ENCODE measurements at regions not wholly inside any gene's neighbourhood (a gene's known extent, or its start where the extent isn't known, plus 50 kb on each side); places are given as distances from the start of the nearest gene placed in this dataset.

GRCh38 chr5:67511911-67512310 is 315.3 kb upstream of the CD180 start:
- DNase-seq (ENCODE audit: low read depth) = no peak

- DNase-seq (ENCODE audit: low read depth) = no peak
Observed at GRCh38 chr5:67510204-67510603, 313.6 kb upstream of the CD180 start.

- DNase-seq (ENCODE audit: low read depth) = no peak
Observed at GRCh38 chr5:67509402-67510186, 313.0 kb upstream of the CD180 start.

GRCh38 chr5:67506241-67506640 is 309.6 kb upstream of the CD180 start:
- DNase-seq (ENCODE audit: low read depth) = no peak

GRCh38 chr5:67502951-67503350 is 306.4 kb upstream of the CD180 start:
- no peak for DNase-seq (ENCODE audit: low read depth)

GRCh38 chr5:67496051-67496450 is 299.5 kb upstream of the CD180 start:
- DNase-seq (ENCODE audit: low read depth) = no peak

- DNase-seq (ENCODE audit: low read depth) = no peak
Observed at GRCh38 chr5:67495072-67495471, 298.5 kb upstream of the CD180 start.

GRCh38 chr5:67494186-67494855 is 297.7 kb upstream of the CD180 start:
- DNase-seq (ENCODE audit: low read depth) = no peak

- DNase-seq (ENCODE audit: low read depth) = no peak
Observed at GRCh38 chr5:67493676-67494075, 297.1 kb upstream of the CD180 start.

- DNase-seq (ENCODE audit: low read depth) = no peak
Observed at GRCh38 chr5:67490543-67491321, 294.1 kb upstream of the CD180 start.

GRCh38 chr5:67488885-67489284 is 292.3 kb upstream of the CD180 start:
- DNase-seq (ENCODE audit: low read depth) = no peak

- no peak for DNase-seq (ENCODE audit: low read depth)
Observed at GRCh38 chr5:67487862-67488261, 291.3 kb upstream of the CD180 start.

- DNase-seq (ENCODE audit: low read depth) = no peak
Observed at GRCh38 chr5:67483453-67484030, 286.9 kb upstream of the CD180 start.

GRCh38 chr5:67481362-67481761 is 284.8 kb upstream of the CD180 start:
- DNase-seq (ENCODE audit: low read depth) = no peak

- DNase-seq (ENCODE audit: low read depth) = no peak
Observed at GRCh38 chr5:67478337-67478736, 281.7 kb upstream of the CD180 start.

- no peak for DNase-seq (ENCODE audit: low read depth)
Observed at GRCh38 chr5:67476995-67477394, 280.4 kb upstream of the CD180 start.

- no peak for DNase-seq (ENCODE audit: low read depth)
Observed at GRCh38 chr5:67476531-67476930, 279.9 kb upstream of the CD180 start.

- no peak for DNase-seq (ENCODE audit: low read depth)
Observed at GRCh38 chr5:67475489-67475888, 278.9 kb upstream of the CD180 start.

- DNase-seq (ENCODE audit: low read depth) = no peak
Observed at GRCh38 chr5:67474597-67475238, 278.1 kb upstream of the CD180 start.

GRCh38 chr5:67467110-67467509 is 270.5 kb upstream of the CD180 start:
- no peak for DNase-seq (ENCODE audit: low read depth)

- no peak for DNase-seq (ENCODE audit: low read depth)
Observed at GRCh38 chr5:67465537-67466207, 269.1 kb upstream of the CD180 start.
